ENCODE measurements at regions not wholly inside any gene's neighbourhood (a gene's known extent, or its start where the extent isn't known, plus 50 kb on each side); places are given as distances from the start of the nearest gene placed in this dataset.

GRCh38 chr4:72991873-72992272, 77.6 kb downstream of the COX18 start:
- Histone ChIP-seq H4K91ac (ENCODE audit: low read length) (no peak overlapping the region), H3K4me1 (ENCODE audit: control insufficient read depth, insufficient read depth, low read depth, low read length) (no peaks in the 10 kb centered on the region), H3K9me3 (ENCODE audit: control insufficient read depth, low read length) (no peaks in the 10 kb centered on the region), H2AK5ac (ENCODE audit: low read length, severe bottlenecking) (no peak overlapping the region), H3K4me2 (ENCODE audit: low read length, poor library complexity, severe bottlenecking) (no peak overlapping the region), H3K36me3 (ENCODE audit: control insufficient read depth in 1 of 2, insufficient read depth in 2 of 2, low read depth in 1 of 2, low read length in 2 of 2) (no peaks in the 10 kb centered on the region), H2BK120ac (ENCODE audit: low read depth, low read length) (no peak overlapping the region), H2BK5ac (ENCODE audit: low read depth, low read length, poor library complexity, severe bottlenecking) (no peak overlapping the region), H3K14ac (ENCODE audit: low read length in 2 of 2) (no peak overlapping the region), H2AFZ (ENCODE audit: low read depth, low read length) (no peak overlapping the region), H3K4me3 (ENCODE audit: insufficient read depth in 1 of 2, low read depth in 1 of 2, low read length in 2 of 2) (no peak overlapping the region), H2BK12ac (ENCODE audit: low read length in 2 of 2) (no peak overlapping the region), H3K27me3 (ENCODE audit: control insufficient read depth in 1 of 2, insufficient read depth in 1 of 2, low read length in 2 of 2) (no peaks in the 10 kb centered on the region), H3K79me1 (replicated peaks; ENCODE audit: low read length, poor library complexity, severe bottlenecking) (no peaks in the 10 kb centered on the region), H3K9ac (ENCODE audit: low read length) (no peak overlapping the region), H3K23ac (ENCODE audit: low read length in 2 of 2) (no peak overlapping the region), H3K4ac (ENCODE audit: low read depth in 1 of 2, low read length in 2 of 2) (no peak overlapping the region), H3K27ac (ENCODE audit: low read length, poor library complexity, severe bottlenecking) (no peak overlapping the region), H4K8ac (ENCODE audit: low read length) (no peak overlapping the region), H3K18ac (ENCODE audit: low read depth in 1 of 2, low read length in 2 of 2) (no peak overlapping the region), H2BK15ac (ENCODE audit: low read depth, poor library complexity, severe bottlenecking) (no peak overlapping the region)
- WGBS: 100% methylated on average over 1 of the region's 2 CpGs
- no peak for DNase-seq

- H4K91ac ChIP-seq (ENCODE audit: low read length): no peak overlapping the region
- no peak overlapping the region for H2AFZ ChIP-seq (ENCODE audit: low read depth, low read length)
- no peaks in the 10 kb centered on the region for H3K9me3 ChIP-seq (ENCODE audit: control insufficient read depth, low read length)
- H3K27me3 ChIP-seq (ENCODE audit: control insufficient read depth in 1 of 2, insufficient read depth in 1 of 2, low read length in 2 of 2): no peaks in the 10 kb centered on the region
- H2AK5ac ChIP-seq (ENCODE audit: low read length, severe bottlenecking): peak overlapping the region; percentile 47
- H3K4ac ChIP-seq (ENCODE audit: low read depth in 1 of 2, low read length in 2 of 2): no peak overlapping the region
- no peak overlapping the region for H3K18ac ChIP-seq (ENCODE audit: low read depth in 1 of 2, low read length in 2 of 2)
- H2BK12ac ChIP-seq (ENCODE audit: low read length in 2 of 2): no peak overlapping the region
- H3K27ac ChIP-seq (ENCODE audit: low read length, poor library complexity, severe bottlenecking): no peak overlapping the region
- WGBS: no CpG with 5 or more reads among the region's 4 CpGs
- no peak overlapping the region for H3K9ac ChIP-seq (ENCODE audit: low read length)
- H3K36me3 ChIP-seq (ENCODE audit: control insufficient read depth in 1 of 2, insufficient read depth in 2 of 2, low read depth in 1 of 2, low read length in 2 of 2): no peaks in the 10 kb centered on the region
- no peak overlapping the region for H2BK120ac ChIP-seq (ENCODE audit: low read depth, low read length)
- H3K79me1 ChIP-seq (replicated peaks; ENCODE audit: low read length, poor library complexity, severe bottlenecking): no peaks in the 10 kb centered on the region
- no peak for DNase-seq
- no peak overlapping the region for H2BK5ac ChIP-seq (ENCODE audit: low read depth, low read length, poor library complexity, severe bottlenecking)
- no peak overlapping the region for H2BK15ac ChIP-seq (ENCODE audit: low read depth, poor library complexity, severe bottlenecking)
- no peak overlapping the region for H4K8ac ChIP-seq (ENCODE audit: low read length)
- H3K23ac ChIP-seq (ENCODE audit: low read length in 2 of 2): no peak overlapping the region
- no peak overlapping the region for H3K4me2 ChIP-seq (ENCODE audit: low read length, poor library complexity, severe bottlenecking)
- no peak overlapping the region for H3K14ac ChIP-seq (ENCODE audit: low read length in 2 of 2)
- H3K4me3 ChIP-seq (ENCODE audit: insufficient read depth in 1 of 2, low read depth in 1 of 2, low read length in 2 of 2): no peak overlapping the region
- no peaks in the 10 kb centered on the region for H3K4me1 ChIP-seq (ENCODE audit: control insufficient read depth, insufficient read depth, low read depth, low read length)
Observed at GRCh38 chr4:72987741-72988729, 81.5 kb downstream of the COX18 start.

GRCh38 chr4:72984351-72984750, 85.2 kb downstream of the COX18 start:
- Histone ChIP-seq H3K27ac (ENCODE audit: low read length, poor library complexity, severe bottlenecking) (no peak overlapping the region), H3K4me2 (ENCODE audit: low read length, poor library complexity, severe bottlenecking) (no peak overlapping the region), H2BK120ac (ENCODE audit: low read depth, low read length) (no peak overlapping the region), H3K14ac (ENCODE audit: low read length in 2 of 2) (no peak overlapping the region), H2BK5ac (ENCODE audit: low read depth, low read length, poor library complexity, severe bottlenecking) (no peak overlapping the region), H3K9ac (ENCODE audit: low read length) (no peak overlapping the region), H3K79me1 (replicated peaks; ENCODE audit: low read length, poor library complexity, severe bottlenecking) (no peaks in the 10 kb centered on the region), H3K4ac (ENCODE audit: low read depth in 1 of 2, low read length in 2 of 2) (no peak overlapping the region), H2BK12ac (ENCODE audit: low read length in 2 of 2) (no peak overlapping the region), H3K4me1 (ENCODE audit: control insufficient read depth, insufficient read depth, low read depth, low read length) (no peaks in the 10 kb centered on the region), H3K4me3 (ENCODE audit: insufficient read depth in 1 of 2, low read depth in 1 of 2, low read length in 2 of 2) (no peak overlapping the region), H3K9me3 (ENCODE audit: control insufficient read depth, low read length) (no peaks in the 10 kb centered on the region), H2AFZ (ENCODE audit: low read depth, low read length) (no peak overlapping the region), H4K8ac (ENCODE audit: low read length) (no peak overlapping the region), H3K23ac (ENCODE audit: low read length in 2 of 2) (no peak overlapping the region), H4K91ac (ENCODE audit: low read length) (no peak overlapping the region), H3K27me3 (ENCODE audit: control insufficient read depth in 1 of 2, insufficient read depth in 1 of 2, low read length in 2 of 2) (no peaks in the 10 kb centered on the region), H2AK5ac (ENCODE audit: low read length, severe bottlenecking) (no peak overlapping the region), H3K18ac (ENCODE audit: low read depth in 1 of 2, low read length in 2 of 2) (no peak overlapping the region), H2BK15ac (ENCODE audit: low read depth, poor library complexity, severe bottlenecking) (no peak overlapping the region), H3K36me3 (ENCODE audit: control insufficient read depth in 1 of 2, insufficient read depth in 2 of 2, low read depth in 1 of 2, low read length in 2 of 2) (no peaks in the 10 kb centered on the region)
- 72% methylated on average over 4 of the region's 4 CpGs for WGBS
- DNase-seq: no peak

GRCh38 chr4:72983709-72984108, 85.8 kb downstream of the COX18 start:
- no CpG with 5 or more reads among the region's 2 CpGs for WGBS
- Histone ChIP-seq H3K4ac (ENCODE audit: low read depth in 1 of 2, low read length in 2 of 2) (no peak overlapping the region), H3K9ac (ENCODE audit: low read length) (no peak overlapping the region), H4K8ac (ENCODE audit: low read length) (no peak overlapping the region), H3K27ac (ENCODE audit: low read length, poor library complexity, severe bottlenecking) (no peak overlapping the region), H3K4me1 (ENCODE audit: control insufficient read depth, insufficient read depth, low read depth, low read length) (no peaks in the 10 kb centered on the region), H3K14ac (ENCODE audit: low read length in 2 of 2) (no peak overlapping the region), H4K91ac (ENCODE audit: low read length) (no peak overlapping the region), H2BK15ac (ENCODE audit: low read depth, poor library complexity, severe bottlenecking) (no peak overlapping the region), H2BK120ac (ENCODE audit: low read depth, low read length) (no peak overlapping the region), H3K9me3 (ENCODE audit: control insufficient read depth, low read length) (no peaks in the 10 kb centered on the region), H3K27me3 (ENCODE audit: control insufficient read depth in 1 of 2, insufficient read depth in 1 of 2, low read length in 2 of 2) (no peaks in the 10 kb centered on the region), H3K18ac (ENCODE audit: low read depth in 1 of 2, low read length in 2 of 2) (no peak overlapping the region), H2AK5ac (ENCODE audit: low read length, severe bottlenecking) (no peak overlapping the region), H3K4me2 (ENCODE audit: low read length, poor library complexity, severe bottlenecking) (no peak overlapping the region), H3K4me3 (ENCODE audit: insufficient read depth in 1 of 2, low read depth in 1 of 2, low read length in 2 of 2) (no peak overlapping the region), H2BK5ac (ENCODE audit: low read depth, low read length, poor library complexity, severe bottlenecking) (no peak overlapping the region), H3K36me3 (ENCODE audit: control insufficient read depth in 1 of 2, insufficient read depth in 2 of 2, low read depth in 1 of 2, low read length in 2 of 2) (no peaks in the 10 kb centered on the region), H2AFZ (ENCODE audit: low read depth, low read length) (no peak overlapping the region), H3K79me1 (replicated peaks; ENCODE audit: low read length, poor library complexity, severe bottlenecking) (no peaks in the 10 kb centered on the region), H3K23ac (ENCODE audit: low read length in 2 of 2) (no peak overlapping the region), H2BK12ac (ENCODE audit: low read length in 2 of 2) (no peak overlapping the region)
- no peak for DNase-seq

All from mesenchymal stem cell (in vitro differentiated cells and primary cell).